Activated CD8-positive, alpha-beta T cell treated with anti-CD3 and anti-CD28 coated beads, Interleukin-2, amount 10 ng/mL, durations not matched to agents 7 days and 5 days (primary cell): ENCODE measurements at regions not wholly inside any gene's neighbourhood (a gene's known extent, or its start where the extent isn't known, plus 50 kb on each side); places are given as distances from the start of the nearest gene placed in this dataset.

Experiments
- ATAC-seq: fragments of 150-1000 bp; cut with Tn5 transposase; one replicate; pipeline ENCODE4 v1.10.0; 2021; ENCODE audit warnings: moderate library complexity
- CTCF ChIA-PET: fragments of 350-600 bp; sonication (Branson Sonifier 250); formaldehyde crosslinking; loops from one replicate; lab custom pipeline; 2021; ENCODE audit warnings: antibody characterized with exemption; lab: Charles Lee
- POLR2A ChIA-PET: fragments of 350-600 bp; sonication (Branson Sonifier 250); formaldehyde crosslinking; loops from one replicate; lab custom pipeline; 2021; ENCODE audit warnings: antibody characterized with exemption; lab: Charles Lee
- DNase-seq: peaks from one replicate; pipeline ENCODE4 v3.0.0-alpha.2; 2020
- H3K27ac Mint-ChIP-seq: one replicate; pipeline ENCODE4 v1.8.0; 2021; ENCODE audit warnings: mild to moderate bottlenecking, mixed read lengths
- H3K27me3 Mint-ChIP-seq: one replicate; pipeline ENCODE4 v1.8.0; 2021; ENCODE audit warnings: low read depth, mixed read lengths
- H3K36me3 Mint-ChIP-seq: one replicate; pipeline ENCODE4 v1.8.0; 2021; ENCODE audit warnings: low read depth, mixed read lengths
- H3K4me1 Mint-ChIP-seq: one replicate; pipeline ENCODE4 v1.8.0; 2021; ENCODE audit warnings: low read depth, mixed read lengths
- H3K4me3 Mint-ChIP-seq: one replicate; pipeline ENCODE4 v1.8.0; 2021; ENCODE audit warnings: mild to moderate bottlenecking, mixed read lengths
- H3K9me3 Mint-ChIP-seq: one replicate; pipeline ENCODE4 v1.8.0; 2022; ENCODE audit warnings: mixed read lengths; ENCODE audit not compliant: insufficient read depth

GRCh38 chr2:176704282-176704858 is 435.1 kb downstream of the MTX2 start:
- ChIA-PET CTCF (no interaction called here), POLR2A (interaction anchor here (0.7 kb wide), 1 partner anchor 446 kb away, joined by 5 read pairs; no protein-coding TSS in a partner anchor)
- ATAC-seq = no peak
- DNase-seq = no peak
- Mint-ChIP-seq H3K27ac (no peak overlapping the region), H3K27me3 (peaks cover 16% of the 10 kb centered on the region), H3K4me1 (no peaks in the 10 kb centered on the region), H3K4me3 (no peak overlapping the region), H3K9me3 (no peaks in the 10 kb centered on the region), H3K36me3 (no peaks in the 10 kb centered on the region)

- ChIA-PET POLR2A (no interaction called here), CTCF (interaction anchor here (0.9 kb wide), 1 partner anchor 12 kb away, joined by 3 read pairs; no protein-coding TSS in a partner anchor)
- DNase-seq (no peak), ATAC-seq (no peak)
- Mint-ChIP-seq H3K4me1 (no peaks in the 10 kb centered on the region), H3K9me3 (no peaks in the 10 kb centered on the region), H3K27me3 (peaks cover 22% of the 10 kb centered on the region), H3K36me3 (no peaks in the 10 kb centered on the region), H3K4me3 (no peak overlapping the region), H3K27ac (no peak overlapping the region)
These were observed 440.1 kb downstream of the MTX2 start for GRCh38 chr2:176709149-176709951.

- no peak for DNase-seq
- no peak for ATAC-seq
- Mint-ChIP-seq H3K27ac (no peak overlapping the region), H3K36me3 (no peaks in the 10 kb centered on the region), H3K4me3 (no peak overlapping the region), H3K27me3 (peaks cover 21% of the 10 kb centered on the region), H3K4me1 (no peaks in the 10 kb centered on the region), H3K9me3 (no peaks in the 10 kb centered on the region)
- ChIA-PET CTCF (interaction anchor here (0.9 kb wide), 1 partner anchor 11 kb away, joined by 3 read pairs; no protein-coding TSS in a partner anchor), POLR2A (no interaction called here)
These were observed 440.7 kb downstream of the MTX2 start for GRCh38 chr2:176709991-176710390.

- no peaks in the 10 kb centered on the region for H3K4me1 Mint-ChIP-seq
- peaks cover 21% of the 10 kb centered on the region for H3K27me3 Mint-ChIP-seq
- ATAC-seq (no peak), DNase-seq (no peak)
- H3K36me3 Mint-ChIP-seq = no peaks in the 10 kb centered on the region
- H3K27ac Mint-ChIP-seq = no peak overlapping the region
- CTCF ChIA-PET = interaction anchor here (0.9 to 1.2 kb wide), 2 partner anchors 10 to 157 kb away, joined by 3 read pairs; no protein-coding TSS in a partner anchor
- H3K4me3 Mint-ChIP-seq = no peak overlapping the region
- POLR2A ChIA-PET = no interaction called here
- no peaks in the 10 kb centered on the region for H3K9me3 Mint-ChIP-seq
These were observed 441.5 kb downstream of the MTX2 start for GRCh38 chr2:176710657-176711186.

- H3K27me3 Mint-ChIP-seq = peaks cover 6% of the 10 kb centered on the region
- H3K4me1 Mint-ChIP-seq = no peaks in the 10 kb centered on the region
- no peaks in the 10 kb centered on the region for H3K36me3 Mint-ChIP-seq
- no peak overlapping the region for H3K4me3 Mint-ChIP-seq
- POLR2A ChIA-PET = no interaction called here
- no peak for ATAC-seq
- no peak for DNase-seq
- CTCF ChIA-PET = no interaction called here
- no peak overlapping the region for H3K27ac Mint-ChIP-seq
- H3K9me3 Mint-ChIP-seq = no peaks in the 10 kb centered on the region
These were observed 456.8 kb downstream of the MTX2 start for GRCh38 chr2:176725873-176726645.

GRCh38 chr2:176727696-176728095 is 458.5 kb downstream of the MTX2 start:
- Mint-ChIP-seq H3K9me3 (no peaks in the 10 kb centered on the region), H3K27me3 (peaks cover 6% of the 10 kb centered on the region), H3K27ac (no peak overlapping the region), H3K4me3 (no peak overlapping the region), H3K36me3 (no peaks in the 10 kb centered on the region), H3K4me1 (no peaks in the 10 kb centered on the region)
- no peak for ATAC-seq
- DNase-seq = no peak
- POLR2A ChIA-PET = no interaction called here
- CTCF ChIA-PET = no interaction called here

- Mint-ChIP-seq H3K27ac (no peak overlapping the region), H3K36me3 (no peaks in the 10 kb centered on the region), H3K4me1 (no peaks in the 10 kb centered on the region), H3K9me3 (no peaks in the 10 kb centered on the region), H3K4me3 (no peak overlapping the region), H3K27me3 (peaks cover 2% of the 10 kb centered on the region)
- ATAC-seq = no peak
- CTCF ChIA-PET = no interaction called here
- DNase-seq = no peak
- POLR2A ChIA-PET = no interaction called here
These were observed 460.7 kb downstream of the MTX2 start for GRCh38 chr2:176729706-176730569.

- no peaks in the 10 kb centered on the region for H3K9me3 Mint-ChIP-seq
- no peaks in the 10 kb centered on the region for H3K36me3 Mint-ChIP-seq
- DNase-seq (no peak), ATAC-seq (no peak)
- peaks cover 2% of the 10 kb centered on the region for H3K27me3 Mint-ChIP-seq
- POLR2A ChIA-PET = no interaction called here
- no peak overlapping the region for H3K27ac Mint-ChIP-seq
- H3K4me1 Mint-ChIP-seq = no peaks in the 10 kb centered on the region
- CTCF ChIA-PET = no interaction called here
- H3K4me3 Mint-ChIP-seq = no peak overlapping the region
These were observed 463.5 kb downstream of the MTX2 start for GRCh38 chr2:176732780-176733179.

- DNase-seq (no peak), ATAC-seq (no peak)
- no peak overlapping the region for H3K27ac Mint-ChIP-seq
- H3K27me3 Mint-ChIP-seq = peaks cover 2% of the 10 kb centered on the region
- H3K4me3 Mint-ChIP-seq = no peak overlapping the region
- POLR2A ChIA-PET = no interaction called here
- no peaks in the 10 kb centered on the region for H3K4me1 Mint-ChIP-seq
- CTCF ChIA-PET = no interaction called here
- H3K36me3 Mint-ChIP-seq = no peaks in the 10 kb centered on the region
- no peaks in the 10 kb centered on the region for H3K9me3 Mint-ChIP-seq
These were observed 464.6 kb downstream of the MTX2 start for GRCh38 chr2:176733698-176734430.

GRCh38 chr2:176734868-176735267 is 465.6 kb downstream of the MTX2 start:
- Mint-ChIP-seq H3K9me3 (no peaks in the 10 kb centered on the region), H3K4me1 (no peaks in the 10 kb centered on the region), H3K4me3 (no peak overlapping the region), H3K36me3 (no peaks in the 10 kb centered on the region), H3K27ac (no peak overlapping the region), H3K27me3 (peaks cover 2% of the 10 kb centered on the region)
- no peak for ATAC-seq
- ChIA-PET CTCF (no interaction called here), POLR2A (no interaction called here)
- no peak for DNase-seq

GRCh38 chr2:176742271-176742670 is 470.3 kb upstream of the HNRNPA3 start:
- H3K4me1 Mint-ChIP-seq = no peaks in the 10 kb centered on the region
- no peak overlapping the region for H3K4me3 Mint-ChIP-seq
- H3K27me3 Mint-ChIP-seq = peaks cover 2% of the 10 kb centered on the region
- H3K27ac Mint-ChIP-seq = no peak overlapping the region
- ChIA-PET CTCF (no interaction called here), POLR2A (no interaction called here)
- no peak for DNase-seq
- no peaks in the 10 kb centered on the region for H3K9me3 Mint-ChIP-seq
- no peak for ATAC-seq
- no peaks in the 10 kb centered on the region for H3K36me3 Mint-ChIP-seq
